Glutamatergic neuron (in vitro differentiated cells): ENCODE measurements at regions not wholly inside any gene's neighbourhood (a gene's known extent, or its start where the extent isn't known, plus 50 kb on each side); places are given as distances from the start of the nearest gene placed in this dataset.
"Not testable (repeated sequence)": the region's sequence is repeated elsewhere in the genome, so short reads cannot be mapped to it uniquely, and the experiment has no call there.

Source experiments
- DNase-seq: peaks from one replicate; pipeline ENCODE4 v3.0.0; 2022
- H3K27ac Mint-ChIP-seq: one replicate; pipeline ENCODE4 v1.8.0; 2020; ENCODE audit warnings: mild to moderate bottlenecking, mixed read lengths, inconsistent platforms; ENCODE audit not compliant: unreplicated experiment
- H3K27me3 Mint-ChIP-seq: one replicate; pipeline ENCODE4 v1.8.0; 2020; ENCODE audit warnings: mild to moderate bottlenecking, moderate library complexity, mixed read lengths, inconsistent platforms; ENCODE audit not compliant: unreplicated experiment
- H3K36me3 Mint-ChIP-seq: one replicate; pipeline ENCODE4 v1.8.0; 2020; ENCODE audit warnings: mild to moderate bottlenecking, mixed read lengths, inconsistent platforms; ENCODE audit not compliant: unreplicated experiment
- H3K4me1 Mint-ChIP-seq: one replicate; pipeline ENCODE4 v1.8.0; 2020; ENCODE audit warnings: mild to moderate bottlenecking, low read depth, mixed read lengths, inconsistent platforms; ENCODE audit not compliant: unreplicated experiment
- H3K4me3 Mint-ChIP-seq: one replicate; pipeline ENCODE4 v1.8.0; 2020; ENCODE audit warnings: mild to moderate bottlenecking, mixed read lengths, inconsistent platforms; ENCODE audit not compliant: unreplicated experiment
- H3K9me3 Mint-ChIP-seq: one replicate; pipeline ENCODE4 v1.8.0; 2020; ENCODE audit warnings: mild to moderate bottlenecking, moderate library complexity, mixed read lengths, inconsistent platforms; ENCODE audit not compliant: unreplicated experiment
- CTCF ChIP-seq: fragments of 200-600 bp; sonication (generic); IDR thresholded peaks from one replicate; pipeline ENCODE4 v1.5.0; 2021; ENCODE audit not compliant: partially characterized antibody, unreplicated experiment

GRCh38 chr5:79888643-79889042, 102.4 kb downstream of the MTX3 start:
- Mint-ChIP-seq H3K36me3 (no peaks in the 10 kb centered on the region), H3K27ac (no peak overlapping the region), H3K4me1 (peaks cover 23% of the 10 kb centered on the region), H3K27me3 (no peaks in the 10 kb centered on the region), H3K4me3 (no peak overlapping the region), H3K9me3 (peaks cover 9% of the 10 kb centered on the region)
- no peak for TF ChIP-seq CTCF
- DNase-seq: no peak

- peaks cover 23% of the 10 kb centered on the region for H3K4me1 Mint-ChIP-seq
- TF ChIP-seq CTCF: no peak
- no peaks in the 10 kb centered on the region for H3K27me3 Mint-ChIP-seq
- DNase-seq: no peak
- H3K27ac Mint-ChIP-seq: peak overlapping the region; percentile 92
- no peaks in the 10 kb centered on the region for H3K36me3 Mint-ChIP-seq
- H3K4me3 Mint-ChIP-seq: peak overlapping the region; percentile 67
- H3K9me3 Mint-ChIP-seq: peaks cover 9% of the 10 kb centered on the region
Observed at GRCh38 chr5:79886925-79887655, 104.0 kb downstream of the MTX3 start.

- no peaks in the 10 kb centered on the region for H3K36me3 Mint-ChIP-seq
- H3K27ac Mint-ChIP-seq: peak overlapping the region; percentile 92
- TF ChIP-seq CTCF: no peak
- peaks cover 9% of the 10 kb centered on the region for H3K9me3 Mint-ChIP-seq
- H3K4me3 Mint-ChIP-seq: peak overlapping the region; percentile 67
- no peaks in the 10 kb centered on the region for H3K27me3 Mint-ChIP-seq
- no peak for DNase-seq
- peaks cover 23% of the 10 kb centered on the region for H3K4me1 Mint-ChIP-seq
Observed at GRCh38 chr5:79886456-79886855, 104.6 kb downstream of the MTX3 start.

- not testable (repeated sequence) for H3K4me1 Mint-ChIP-seq, H3K27ac Mint-ChIP-seq, H3K27me3 Mint-ChIP-seq, H3K9me3 Mint-ChIP-seq, H3K4me3 Mint-ChIP-seq, DNase-seq, H3K36me3 Mint-ChIP-seq
Observed at GRCh38 chr5:79879880-79880279, 111.2 kb downstream of the MTX3 start.

- H3K4me1 Mint-ChIP-seq: no peaks in the 10 kb centered on the region
- H3K27ac Mint-ChIP-seq: no peak overlapping the region
- peak; percentile 45 for DNase-seq
- H3K4me3 Mint-ChIP-seq: no peak overlapping the region
- peaks cover 4% of the 10 kb centered on the region for H3K27me3 Mint-ChIP-seq
- H3K9me3 Mint-ChIP-seq: peaks cover 1% of the 10 kb centered on the region
- H3K36me3 Mint-ChIP-seq: no peaks in the 10 kb centered on the region
- peak; percentile 22 for TF ChIP-seq CTCF
Observed at GRCh38 chr5:79878721-79879336, 112.2 kb downstream of the MTX3 start.
